K562 (cell line): ENCODE measurements at regions not wholly inside any gene's neighbourhood (a gene's known extent, or its start where the extent isn't known, plus 50 kb on each side); places are given as distances from the start of the nearest gene placed in this dataset.

Experiments used
- ATAC-seq: fragments of 200-7000 bp; cut with Tn5 transposase; 3 replicates; pipeline ENCODE4 v1.9.1; 2020; ENCODE audit warnings: moderate library complexity
- BruUV-seq: library from RNA; stranded (reverse); fragments of 400-500 nt; replicated peaks from 2 replicates; lab custom pipeline; 2021; lab: Mats Ljungman, UMichigan
- CTCF ChIA-PET: fragments of 300-600 bp; formaldehyde crosslinking; extraction: SDS; loops from one replicate; lab custom pipeline; 2021; ENCODE audit warnings: low intra/inter-chr PET ratio; lab: Yijun Ruan, JAX
- POLR2A ChIA-PET: fragments of 300-600, 350-650 bp; sonication (Branson Sonifier 250); formaldehyde crosslinking; extraction: SDS; loops from one replicate; lab custom pipeline; 2021; ENCODE audit warnings: antibody characterized with exemption, inconsistent platforms; lab: Yijun Ruan, JAX
- DNase-seq, 4 experiments: peaks; one replicate each; pipeline versions ENCODE4 v3.0.0 to v3.0.0-alpha.2; 2011 to 2018; ENCODE audit warnings: low spot score in 3 of 4, mixed read lengths in 3 of 4; ENCODE audit errors: extremely low read depth in 1 of 4
- FAIRE-seq: peaks from 2 replicates; lab custom pipeline; 2011; peaks lifted over from hg19 to GRCh38; lab: Jason Lieb, UNC
- H2AFZ ChIP-seq: 2 replicates; pipeline ENCODE4 v1.6.0; 2011; ENCODE audit warnings: low read depth, low read length, control low read depth, inconsistent platforms
- H3K27ac ChIP-seq: fragments of 200-600 bp; 3 replicates; pipeline ENCODE4 v1.8.0; 2011; ENCODE audit warnings: low read depth, mild to moderate bottlenecking, control low read depth, inconsistent platforms, low read length, moderate library complexity, mixed read lengths; ENCODE audit errors: extremely low read depth
- H3K27me3 ChIP-seq, 2 experiments: fragments of 300-600 bp in 1 of 2; 2 replicates in 1 of 2; 3 replicates in 1 of 2; pipeline versions ENCODE4 v1.6.0 to v1.8.0; 2011; ENCODE audit warnings: inconsistent platforms in 2 of 2, low read length in 2 of 2, mild to moderate bottlenecking in 1 of 2, mixed read lengths in 1 of 2, moderate library complexity in 1 of 2; ENCODE audit not compliant: control insufficient read depth in 2 of 2, insufficient read depth in 2 of 2
- H3K36me3 ChIP-seq: fragments of 300-600 bp; 3 replicates; pipeline ENCODE4 v1.8.0; 2011; ENCODE audit warnings: mild to moderate bottlenecking, low read length, inconsistent platforms; ENCODE audit not compliant: control insufficient read depth, insufficient read depth
- H3K4me1 ChIP-seq, 2 experiments: fragments of 200-600 bp in 1 of 2; replicated peaks in 1 of 2; 2 replicates in 1 of 2; 3 replicates in 1 of 2; pipeline versions ENCODE4 v1.5.1 to v1.8.0; 2011; ENCODE audit warnings: inconsistent platforms in 2 of 2, low read length in 2 of 2, mild to moderate bottlenecking in 1 of 2, mixed read lengths in 1 of 2, moderate library complexity in 1 of 2; ENCODE audit not compliant: control insufficient read depth in 2 of 2, insufficient read depth in 2 of 2
- H3K4me2 ChIP-seq: 2 replicates; pipeline ENCODE4 v1.6.1; 2011; ENCODE audit warnings: low read length, control low read depth, inconsistent platforms, mixed read lengths; ENCODE audit not compliant: insufficient read depth
- H3K4me3 ChIP-seq: fragments of 200-600 bp; sonication (generic), shearing (Covaris generic); 2 replicates; pipeline ENCODE4 v1.5.1; 2016; ENCODE audit warnings: control low read depth, inconsistent platforms
- H3K79me2 ChIP-seq: fragments of 200-600 bp; 3 replicates; pipeline ENCODE4 v1.8.0; 2011; ENCODE audit warnings: low read length, inconsistent platforms; ENCODE audit not compliant: control insufficient read depth, insufficient read depth
- H3K9ac ChIP-seq, 2 experiments: 2 replicates each; pipeline versions ENCODE4 v1.6.0 to v1.6.1; 2011; ENCODE audit warnings: low read depth in 2 of 2, low read length in 2 of 2, control low read depth in 1 of 2, inconsistent platforms in 1 of 2, mild to moderate bottlenecking in 1 of 2, mixed read lengths in 1 of 2; ENCODE audit not compliant: insufficient read depth in 1 of 2
- H3K9me1 ChIP-seq: one replicate; pipeline ENCODE4 v1.6.0; 2011; ENCODE audit warnings: inconsistent platforms, mild to moderate bottlenecking, low read length, moderate library complexity; ENCODE audit not compliant: control insufficient read depth, insufficient read depth
- H3K9me3 ChIP-seq: replicated peaks from 2 replicates; pipeline ENCODE4 v1.5.1; 2011; ENCODE audit warnings: low read depth, low read length, inconsistent platforms; ENCODE audit not compliant: control insufficient read depth, insufficient read depth
- H4K20me1 ChIP-seq: replicated peaks from 2 replicates; pipeline ENCODE4 v1.6.1; 2011; ENCODE audit warnings: low read length, inconsistent platforms, mixed read lengths; ENCODE audit not compliant: control insufficient read depth, insufficient read depth
- BACH1 ChIP-seq: fragments of 200-800 bp; sonication (Bioruptor generic); IDR thresholded peaks from 2 replicates; pipeline ENCODE4 v1.6.1; 2016; ENCODE audit warnings: missing genetic modification characterization, missing compliant biosample characterization
- CHAMP1 ChIP-seq: fragments of 450-650 bp; IDR thresholded peaks from 2 replicates; pipeline ENCODE4 v1.6.1; 2016; ENCODE audit warnings: mild to moderate bottlenecking
- KDM1A ChIP-seq, 2 experiments: fragments of 450-650 bp; IDR thresholded peaks; 2 replicates each; pipeline ENCODE4 v1.6.1; 2016; ENCODE audit warnings: mild to moderate bottlenecking in 2 of 2
- LEF1 ChIP-seq: fragments of 450-650 bp; IDR thresholded peaks from 2 replicates; pipeline ENCODE4 v1.6.1; 2016; ENCODE audit warnings: mild to moderate bottlenecking
- MCM3 ChIP-seq: fragments of 450-650 bp; IDR thresholded peaks from 2 replicates; pipeline ENCODE4 v1.6.1; 2016
- MTA3 ChIP-seq: fragments of 450-650 bp; formaldehyde crosslinking; IDR thresholded peaks from 2 replicates; pipeline ENCODE4 v1.6.1; 2017; ENCODE audit warnings: mild to moderate bottlenecking, borderline replicate concordance
- PREB ChIP-seq: sonication (generic); formaldehyde crosslinking; IDR thresholded peaks from 2 replicates; pipeline ENCODE4 v1.8.1; 2023; ENCODE audit warnings: mild to moderate bottlenecking, missing genetic modification reagents
- SIRT6 ChIP-seq: IDR thresholded peaks from one replicate; pipeline ENCODE4 v1.6.1; 2012; ENCODE audit warnings: low read depth, mild to moderate bottlenecking, control low read depth, inconsistent platforms, low read length, moderate library complexity
- ZC3H11A ChIP-seq: IDR thresholded peaks from 2 replicates; pipeline ENCODE4 v1.6.1; 2012; ENCODE audit warnings: low read depth, low read length, improper control_type of control experiment
- ZNF407 ChIP-seq: fragments of 450-650 bp; IDR thresholded peaks from 2 replicates; pipeline ENCODE4 v1.6.1; 2016; ENCODE audit warnings: low read depth
- WGBS: fragments of 100-300 bp; shearing (Covaris generic); methylation state at CpG from one replicate; pipeline ENCODE4 v1.1.6; 2016; ENCODE audit warnings: low coverage, mixed read lengths; ENCODE audit not compliant: insufficient coverage; ENCODE audit errors: missing lambda C conversion rate; 5-methylcytosine and 5-hydroxymethylcytosine counted together
- in situ Hi-C: fragments of 300-500 bp; cut with MboI; formaldehyde crosslinking; loops from 4 replicates; pipeline ENCODE4 v1.15.0; 2018; ENCODE audit warnings: inconsistent platforms, mixed read lengths
- intact Hi-C: fragments of 100-400 bp; cut with micrococcal nuclease; formaldehyde crosslinking; loops from 2 replicates; pipeline ENCODE4 v1.14.2; 2022

- CTCF ChIA-PET = interaction anchor here (0.7 kb wide), 1 partner anchor 14 kb away, joined by 4 read pairs; no protein-coding TSS in a partner anchor
- WGBS = 0% methylated on average over 2 of the region's 2 CpGs
- Histone ChIP-seq H3K9me1 (no peaks in the 10 kb centered on the region), H2AFZ (no peak overlapping the region), H3K36me3 (no peaks in the 10 kb centered on the region), H3K27me3 (no peaks in the 10 kb centered on the region; a peak in 1 of 5 replicates), H3K4me2 (no peak overlapping the region), H4K20me1 (no peaks in the 10 kb centered on the region), H3K27ac (no peak overlapping the region), H3K79me2 (no peaks in the 10 kb centered on the region), H3K9me3 (no peaks in the 10 kb centered on the region), H3K4me1 (no peaks in the 10 kb centered on the region), H3K4me3 (no peak overlapping the region), H3K9ac (no peak overlapping the region)
- in situ Hi-C loops (no loop called here), intact Hi-C loops (no loop called here)
- FAIRE-seq (no peak), ATAC-seq (no peak), DNase-seq (no peak)
- BruUV-seq = no TSS peak
- POLR2A ChIA-PET = no interaction called here
- TF ChIP-seq MTA3 (no peak), PREB (no peak), ZC3H11A (no peak), BACH1 (tag) (no peak), KDM1A (IDR thresholded peaks at IDR 0.05) (no peak), SIRT6 (no peak), CHAMP1 (no peak), ZNF407 (no peak), MCM3 (no peak), LEF1 (no peak)
Measured at GRCh38 chr5:74196233-74196632, 444.3 kb downstream of the ENC1 start.
